Hippocampal formation (tissue), 2 donors: ENCODE measurements at regions not wholly inside any gene's neighbourhood (a gene's known extent, or its start where the extent isn't known, plus 50 kb on each side); places are given as distances from the start of the nearest gene placed in this dataset.

Source experiments
- DNase-seq, 2 donors: peaks; one replicate each; lab custom pipeline; 2025; lab: John Stamatoyannopoulos, UW

DNA sequence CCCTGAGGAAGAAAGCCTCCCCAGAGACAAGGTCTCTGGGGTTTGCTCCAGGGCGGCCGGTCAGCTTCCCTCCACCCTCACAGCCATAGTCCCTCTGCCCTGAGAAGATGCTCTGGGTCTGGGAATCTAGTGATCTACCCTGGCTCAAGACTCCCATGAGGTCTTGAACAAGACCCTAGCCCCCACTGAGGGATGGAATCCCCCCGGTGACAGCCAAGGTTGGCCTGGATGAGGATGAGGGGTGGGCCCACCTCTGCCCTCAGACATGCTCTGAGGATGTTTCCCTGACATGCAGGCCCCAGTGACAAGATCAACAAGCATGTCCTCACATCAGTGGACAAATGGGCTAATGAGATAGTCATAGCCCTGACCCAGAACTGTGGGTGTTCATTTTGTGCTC, 138.6 kb downstream of the C5orf15 start:
- no peak for DNase-seq

- no peak for DNase-seq
Measured at GRCh38 chr5:133828722-133829121, 139.7 kb downstream of the C5orf15 start.

DNA sequence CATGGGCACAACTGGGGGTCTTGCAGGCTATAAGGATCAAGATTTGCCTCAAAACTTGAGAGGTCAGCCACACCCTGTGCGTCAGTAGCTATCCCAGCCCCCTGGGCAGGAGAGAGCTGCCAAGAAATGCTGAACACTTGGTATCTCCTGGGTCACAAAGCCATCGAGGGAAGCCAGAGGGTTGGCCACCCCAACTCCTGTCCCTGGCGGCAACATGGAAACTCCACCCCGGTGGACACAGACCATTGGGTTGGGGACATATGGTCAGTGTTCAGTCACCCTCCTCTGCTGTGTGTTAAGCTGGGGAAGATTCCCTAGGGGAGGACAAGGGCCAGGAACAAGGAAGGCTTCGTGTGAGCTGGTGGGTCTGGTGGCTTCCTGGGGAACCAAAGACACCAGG, 140.6 kb downstream of the C5orf15 start:
- DNase-seq: no peak

- DNase-seq: no peak
Measured at GRCh38 chr5:133827011-133827410, 141.4 kb downstream of the C5orf15 start.

DNA sequence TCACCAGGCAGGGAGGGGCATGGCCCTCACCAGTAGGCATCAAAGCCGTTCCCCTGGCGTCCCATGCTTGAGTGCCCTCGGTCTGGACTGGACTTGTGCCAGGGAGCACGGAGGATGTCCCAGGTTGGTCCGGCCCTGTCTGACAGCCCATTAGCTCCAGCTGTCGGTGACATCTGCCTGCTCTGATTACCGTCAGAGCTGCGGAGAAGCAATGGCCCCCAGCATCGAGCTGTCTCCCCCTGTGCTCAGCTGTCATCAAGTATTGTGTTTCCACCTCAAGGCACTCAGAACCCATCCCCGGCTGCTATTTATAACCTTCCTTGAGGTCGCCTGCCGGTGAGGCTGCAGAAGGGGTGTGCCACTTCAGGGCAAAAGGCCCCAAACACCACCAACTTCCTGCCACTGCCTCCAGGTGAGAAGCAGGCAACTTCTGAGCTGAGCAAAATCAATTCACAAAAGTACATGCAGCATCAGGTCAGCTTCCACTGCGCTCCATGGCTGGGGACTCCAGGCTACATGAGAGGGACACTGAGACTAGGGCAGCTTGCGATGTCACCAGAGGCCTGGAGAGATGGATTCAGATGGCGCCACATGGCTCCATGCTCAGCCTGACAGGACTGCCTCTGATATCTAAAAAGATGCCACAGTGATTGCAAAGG, 142.7 kb downstream of the C5orf15 start:
- DNase-seq: no peak

- DNase-seq: no peak
Measured at GRCh38 chr5:133824661-133825254, 143.7 kb downstream of the C5orf15 start.

- DNase-seq: no peak
Measured at GRCh38 chr5:133821889-133822288, 146.5 kb downstream of the C5orf15 start.

DNA sequence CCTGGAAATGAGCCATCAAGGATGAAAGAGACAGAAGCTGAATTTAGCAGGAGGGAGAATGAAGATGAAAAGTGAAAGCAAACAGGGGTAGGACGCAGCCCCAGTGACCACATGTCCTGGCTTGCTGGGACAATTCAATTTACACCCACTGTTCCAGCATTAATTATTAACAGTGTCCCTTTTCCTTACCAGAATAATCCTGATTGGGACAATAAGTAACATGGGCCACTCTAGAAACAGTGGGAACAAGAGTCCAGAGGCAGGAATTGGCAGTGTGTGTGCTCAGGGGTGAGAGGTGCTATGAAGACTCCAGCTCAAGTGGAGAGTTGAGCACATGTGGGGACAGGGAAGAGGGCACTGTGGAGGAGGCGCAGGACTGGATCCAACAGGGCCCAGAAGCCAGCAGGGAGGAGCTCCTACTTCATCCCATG, 147.1 kb downstream of the C5orf15 start:
- DNase-seq: no peak

- DNase-seq: no peak
Measured at GRCh38 chr5:133820507-133820906, 147.9 kb downstream of the C5orf15 start.

- no peak for DNase-seq
Measured at GRCh38 chr5:133819977-133820471, 148.4 kb downstream of the C5orf15 start.

- no peak for DNase-seq
Measured at GRCh38 chr5:133818869-133819600, 149.4 kb downstream of the C5orf15 start.

DNA sequence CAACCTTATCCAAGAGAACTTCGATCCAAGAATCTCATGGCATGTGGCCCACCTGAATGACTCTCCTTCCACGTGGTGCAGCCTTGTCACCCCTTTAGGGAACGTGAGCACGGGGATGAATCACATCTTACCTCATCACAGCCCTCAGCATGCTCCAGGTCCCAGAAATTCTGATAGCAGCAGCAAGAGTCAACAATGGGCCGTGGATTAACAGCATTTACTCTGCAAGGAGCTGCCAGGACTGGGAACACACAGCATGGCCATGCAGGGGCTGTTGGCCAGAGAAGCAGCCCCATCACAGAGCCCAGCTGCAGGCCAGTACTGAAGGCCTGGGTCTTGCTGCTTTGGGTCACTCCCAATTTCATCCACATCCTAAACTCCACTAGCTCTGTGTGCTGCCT, 150.4 kb downstream of the C5orf15 start:
- no peak for DNase-seq

- DNase-seq: no peak
Measured at GRCh38 chr5:133817456-133817855, 151.0 kb downstream of the C5orf15 start.

DNA sequence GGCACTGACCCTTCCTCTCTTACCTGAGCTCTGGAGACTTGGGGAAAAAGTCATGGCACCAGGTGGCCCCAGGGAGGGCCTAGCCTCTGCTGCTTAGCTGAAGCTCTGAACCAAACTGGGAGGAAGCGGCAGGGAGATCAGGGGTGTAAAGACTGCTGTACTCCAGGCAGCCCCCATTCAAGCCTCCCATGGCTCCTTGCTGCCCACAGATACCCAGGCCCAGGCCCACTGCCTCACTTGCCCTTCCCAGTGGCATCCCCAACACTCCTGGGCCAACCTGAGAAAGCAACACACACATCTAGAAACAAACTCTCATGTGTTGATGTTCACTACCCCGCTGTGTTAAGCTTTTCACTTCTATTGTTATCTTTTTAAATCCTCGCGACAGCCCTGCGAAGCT, 151.6 kb downstream of the C5orf15 start:
- no peak for DNase-seq

GRCh38 chr5:133814152-133814551, 154.3 kb downstream of the C5orf15 start:
- no peak for DNase-seq

DNA sequence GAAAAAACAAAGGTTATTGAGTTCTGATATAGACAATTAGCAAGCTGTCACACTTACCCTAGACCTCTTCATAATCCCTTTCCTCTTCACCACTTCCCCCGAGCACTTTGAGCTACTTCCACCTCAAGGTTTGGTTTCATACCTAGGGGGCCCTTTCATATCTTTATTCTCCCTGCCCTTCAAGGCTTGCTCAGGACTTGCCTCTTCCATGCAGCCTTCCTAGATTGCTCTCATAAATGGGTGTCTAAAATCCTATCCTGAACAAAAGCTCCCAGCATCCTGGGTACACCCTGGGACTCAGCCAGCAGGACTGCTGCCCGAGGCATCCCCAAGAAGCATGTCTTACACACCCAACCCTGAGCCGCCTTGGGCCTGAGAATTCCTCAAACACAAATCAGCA, 157.3 kb downstream of the C5orf15 start:
- no peak for DNase-seq

GRCh38 chr5:133809801-133810200, 158.6 kb downstream of the C5orf15 start:
- DNase-seq: no peak

- no peak for DNase-seq
Measured at GRCh38 chr5:133807348-133807747, 161.1 kb downstream of the C5orf15 start.

GRCh38 chr5:133806847-133807246, 161.6 kb downstream of the C5orf15 start:
- no peak for DNase-seq

DNA sequence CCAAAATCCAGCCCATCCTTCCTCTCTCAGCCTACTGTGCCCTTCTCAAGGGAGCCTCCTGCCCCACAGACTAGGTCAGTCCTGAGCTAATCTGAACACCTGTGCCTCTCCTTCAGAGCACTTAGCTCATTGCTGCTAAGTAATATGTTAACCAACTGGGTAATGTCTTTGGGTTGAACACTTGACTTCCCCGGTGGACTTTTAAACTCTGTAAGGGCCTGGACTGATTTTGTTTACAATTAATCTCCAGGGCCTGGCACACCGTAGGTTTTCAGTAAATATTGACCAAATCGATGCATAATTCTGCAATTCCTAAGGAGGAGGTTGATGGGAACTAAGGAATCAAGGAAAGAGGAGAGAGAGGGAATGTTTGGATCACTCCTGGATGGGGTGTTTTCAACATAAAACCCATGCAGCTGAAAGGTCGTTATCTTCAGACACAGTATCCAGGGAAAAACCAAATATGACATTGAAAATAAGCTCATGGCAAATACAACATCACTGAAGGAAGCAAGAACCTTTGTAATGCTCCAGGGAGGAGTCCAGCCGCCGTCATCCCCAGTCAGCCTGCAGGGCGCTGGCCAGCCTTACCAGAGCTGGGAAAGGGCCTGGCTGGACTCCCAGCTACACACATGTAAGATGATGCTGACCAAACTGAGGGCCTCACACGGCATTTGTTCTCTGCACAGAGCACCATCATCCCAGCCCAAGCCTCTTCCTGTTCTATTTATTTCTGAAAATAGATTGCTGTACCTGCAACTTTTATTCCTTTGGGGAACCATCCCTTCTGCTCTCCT, 166.3 kb downstream of the C5orf15 start:
- no peak for DNase-seq

DNA sequence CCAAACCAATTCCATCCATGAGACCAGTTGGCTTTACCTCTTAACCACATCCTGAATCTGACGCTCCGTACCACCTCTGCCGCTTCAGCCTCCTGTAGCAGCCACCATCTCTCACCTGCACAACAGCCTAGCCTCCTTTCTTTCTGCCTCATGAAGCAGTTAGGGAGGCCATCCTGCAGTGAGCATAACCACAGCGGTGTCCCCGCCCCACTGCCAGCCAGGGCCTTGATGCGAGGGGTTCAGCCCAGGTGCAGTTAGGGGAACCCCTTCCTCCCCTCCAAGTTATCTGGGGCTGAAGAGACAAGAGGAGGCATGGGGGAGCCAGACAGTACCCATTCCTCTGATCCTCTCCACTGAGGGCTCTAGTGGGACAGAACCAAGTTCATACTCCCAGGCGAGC, 167.0 kb downstream of the C5orf15 start:
- no peak for DNase-seq

- no peak for DNase-seq
Measured at GRCh38 chr5:133799571-133800237, 168.7 kb downstream of the C5orf15 start.
